Retinal pigment epithelial cell (primary cell): ENCODE measurements at regions not wholly inside any gene's neighbourhood (a gene's known extent, or its start where the extent isn't known, plus 50 kb on each side); places are given as distances from the start of the nearest gene placed in this dataset.

Experiments used
- DNase-seq: peaks from one replicate; pipeline ENCODE4 v3.0.0-alpha.2; 2010; ENCODE audit warnings: low read depth
- H3K4me3 ChIP-seq: 2 replicates; pipeline ENCODE4 v1.5.1; 2011; ENCODE audit warnings: mild to moderate bottlenecking, low read length, control low read depth, moderate library complexity
- TF ChIP-seq, protein P1 (sequence below): conservative IDR thresholded peaks from 2 replicates; pipeline ENCODE4 v1.5.1; 2011; ENCODE audit warnings: low read depth, low read length, control low read depth, inconsistent platforms

DNA sequence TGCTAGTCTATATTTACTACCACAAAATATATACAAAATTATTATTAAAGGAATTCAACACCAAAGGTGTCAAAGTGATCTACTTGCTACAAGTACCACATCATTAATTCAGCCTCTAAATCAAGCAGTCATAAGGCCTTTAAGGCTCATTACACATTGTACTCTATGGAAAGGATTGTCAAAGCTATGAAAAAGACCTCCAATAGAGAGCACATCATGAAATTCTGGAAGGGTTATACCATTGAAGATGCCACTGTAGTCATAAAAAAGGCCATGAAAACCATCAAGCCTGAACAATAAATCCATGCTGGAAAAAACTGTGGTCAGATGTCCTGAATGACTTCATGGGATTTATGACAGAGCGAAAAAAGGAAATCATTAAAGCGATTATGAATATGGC, 708.0 kb upstream of the FAM174A start:
- TF ChIP-seq, protein P1, sequence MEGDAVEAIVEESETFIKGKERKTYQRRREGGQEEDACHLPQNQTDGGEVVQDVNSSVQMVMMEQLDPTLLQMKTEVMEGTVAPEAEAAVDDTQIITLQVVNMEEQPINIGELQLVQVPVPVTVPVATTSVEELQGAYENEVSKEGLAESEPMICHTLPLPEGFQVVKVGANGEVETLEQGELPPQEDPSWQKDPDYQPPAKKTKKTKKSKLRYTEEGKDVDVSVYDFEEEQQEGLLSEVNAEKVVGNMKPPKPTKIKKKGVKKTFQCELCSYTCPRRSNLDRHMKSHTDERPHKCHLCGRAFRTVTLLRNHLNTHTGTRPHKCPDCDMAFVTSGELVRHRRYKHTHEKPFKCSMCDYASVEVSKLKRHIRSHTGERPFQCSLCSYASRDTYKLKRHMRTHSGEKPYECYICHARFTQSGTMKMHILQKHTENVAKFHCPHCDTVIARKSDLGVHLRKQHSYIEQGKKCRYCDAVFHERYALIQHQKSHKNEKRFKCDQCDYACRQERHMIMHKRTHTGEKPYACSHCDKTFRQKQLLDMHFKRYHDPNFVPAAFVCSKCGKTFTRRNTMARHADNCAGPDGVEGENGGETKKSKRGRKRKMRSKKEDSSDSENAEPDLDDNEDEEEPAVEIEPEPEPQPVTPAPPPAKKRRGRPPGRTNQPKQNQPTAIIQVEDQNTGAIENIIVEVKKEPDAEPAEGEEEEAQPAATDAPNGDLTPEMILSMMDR: no peak
- H3K4me3 ChIP-seq: no peak overlapping the region
- DNase-seq: no peak

DNA sequence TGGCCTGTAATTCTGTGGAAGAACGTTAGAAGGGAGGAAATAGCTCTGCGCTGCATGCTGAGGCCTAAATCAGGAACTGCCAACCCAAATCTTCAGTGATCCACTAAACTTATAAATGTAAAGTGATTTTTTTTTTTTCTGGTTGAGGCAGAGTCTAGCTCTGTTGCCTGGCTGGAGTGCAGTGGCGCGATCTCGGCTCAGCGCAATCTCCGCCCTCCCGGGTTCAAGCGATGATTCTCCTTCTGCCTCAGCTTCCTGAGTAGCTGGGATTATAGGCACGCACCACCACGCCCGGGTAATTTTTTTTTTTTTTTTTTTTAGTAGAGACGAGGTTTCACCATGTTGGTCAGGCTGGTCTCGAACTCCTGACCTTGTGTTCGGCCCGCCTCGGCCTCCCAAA, 717.4 kb upstream of the FAM174A start:
- DNase-seq: no peak
- TF ChIP-seq, protein P1: no peak
- no peak overlapping the region for H3K4me3 ChIP-seq

DNA sequence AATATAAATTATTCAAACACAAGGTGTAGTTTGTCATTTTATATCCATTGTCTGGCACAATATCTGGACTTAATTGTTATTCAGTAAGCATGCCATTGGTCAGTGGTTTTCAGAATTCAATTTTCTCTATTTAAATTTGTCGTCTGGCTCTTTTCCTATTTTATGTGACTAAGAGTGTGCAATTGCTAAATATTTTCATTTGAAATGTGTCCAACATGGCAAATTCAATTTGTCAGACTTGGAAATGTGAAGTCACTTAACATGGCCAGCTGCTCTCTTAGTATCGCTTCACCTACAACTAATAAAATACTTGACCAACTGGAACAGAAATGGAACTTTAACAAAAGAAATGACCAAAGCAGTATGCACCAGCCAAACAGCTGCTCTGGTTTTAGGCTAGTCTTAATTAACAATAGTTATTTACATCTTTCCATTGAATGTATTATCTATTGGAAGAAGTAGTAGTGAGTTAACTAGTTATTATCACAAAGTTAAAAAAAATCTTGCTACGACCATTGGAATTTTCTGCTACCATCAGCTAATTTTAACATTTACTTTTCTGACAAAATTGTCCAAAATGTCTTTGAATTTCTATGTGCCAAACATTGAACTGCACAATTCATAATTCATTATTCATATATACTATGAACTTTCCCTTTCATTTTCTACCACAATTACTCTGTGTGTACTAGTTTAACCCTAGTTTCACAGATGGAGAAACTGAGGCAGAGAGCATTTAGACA, 720.7 kb upstream of the FAM174A start:
- no peak overlapping the region for H3K4me3 ChIP-seq
- TF ChIP-seq, protein P1: no peak
- DNase-seq: no peak

DNA sequence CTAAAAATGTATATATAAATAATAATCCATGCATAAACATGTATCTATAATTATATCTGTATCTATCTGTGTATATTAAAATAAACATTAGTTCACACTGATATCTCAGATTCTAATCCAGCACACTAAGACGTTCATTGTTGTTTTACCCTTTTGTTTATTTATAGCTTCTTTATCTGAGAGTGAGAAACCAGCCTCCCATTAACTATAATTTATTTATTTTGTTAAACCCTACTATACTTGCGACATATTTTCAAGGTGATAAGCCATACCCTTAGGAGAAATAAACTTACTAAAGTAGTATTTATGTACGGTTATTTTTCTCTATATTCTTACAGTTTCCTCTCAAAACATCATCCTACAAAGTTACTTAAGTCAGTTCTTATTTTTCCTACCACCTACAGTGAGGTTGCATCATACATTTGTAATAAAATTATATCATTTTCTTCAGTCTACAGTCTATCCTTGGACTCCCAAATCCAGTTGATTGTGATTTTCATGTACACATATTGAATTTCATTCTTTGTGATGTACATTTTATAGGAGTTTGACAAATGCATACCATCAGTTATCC, 726.4 kb upstream of the FAM174A start:
- DNase-seq: no peak
- TF ChIP-seq, protein P1: no peak
- H3K4me3 ChIP-seq: no peak overlapping the region

DNA sequence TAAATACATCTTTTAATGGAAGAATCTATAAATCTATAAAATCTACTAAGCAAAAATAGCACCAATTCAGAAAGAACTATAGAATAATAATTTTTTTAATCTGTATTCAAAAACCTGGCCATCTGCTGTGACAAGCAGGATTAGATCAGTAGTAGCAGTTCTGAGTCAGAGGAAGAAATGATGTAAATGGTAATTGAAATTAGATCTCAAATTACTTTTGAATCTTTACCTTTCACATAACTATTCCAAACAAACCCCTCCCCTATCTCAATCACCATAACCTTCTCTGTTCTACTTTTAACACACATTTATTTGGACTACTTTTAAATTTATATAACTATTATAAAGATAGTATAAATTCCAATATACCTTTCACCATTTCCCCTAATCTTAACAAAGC, 727.8 kb upstream of the FAM174A start:
- no peak overlapping the region for H3K4me3 ChIP-seq
- TF ChIP-seq, protein P1: no peak
- no peak for DNase-seq

DNA sequence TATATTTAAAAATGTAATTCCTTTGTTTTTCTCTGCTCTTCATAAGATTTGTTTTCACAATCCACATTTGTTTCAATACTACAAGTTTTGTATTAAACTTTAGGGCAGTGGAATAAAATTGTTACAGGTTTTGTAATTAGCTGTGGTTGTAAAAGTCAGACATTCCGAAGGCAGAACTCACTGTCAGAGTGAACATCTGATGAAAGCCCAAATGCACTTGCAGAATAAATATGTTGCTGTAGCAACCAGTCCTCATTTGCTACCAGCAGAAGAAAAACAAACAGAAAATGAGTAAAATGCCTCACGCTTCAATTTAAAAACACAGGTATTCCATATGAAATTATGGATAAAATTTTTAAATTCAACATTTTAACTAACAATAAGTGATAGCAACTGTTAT, 740.1 kb upstream of the FAM174A start:
- DNase-seq: no peak

More for the DNA sequence above, 740.1 kb upstream of the FAM174A start:
- TF ChIP-seq, protein P1: no peak
- H3K4me3 ChIP-seq: no peak overlapping the region
